ENCODE measurements at regions not wholly inside any gene's neighbourhood (a gene's known extent, or its start where the extent isn't known, plus 50 kb on each side); places are given as distances from the start of the nearest gene placed in this dataset.

DNA sequence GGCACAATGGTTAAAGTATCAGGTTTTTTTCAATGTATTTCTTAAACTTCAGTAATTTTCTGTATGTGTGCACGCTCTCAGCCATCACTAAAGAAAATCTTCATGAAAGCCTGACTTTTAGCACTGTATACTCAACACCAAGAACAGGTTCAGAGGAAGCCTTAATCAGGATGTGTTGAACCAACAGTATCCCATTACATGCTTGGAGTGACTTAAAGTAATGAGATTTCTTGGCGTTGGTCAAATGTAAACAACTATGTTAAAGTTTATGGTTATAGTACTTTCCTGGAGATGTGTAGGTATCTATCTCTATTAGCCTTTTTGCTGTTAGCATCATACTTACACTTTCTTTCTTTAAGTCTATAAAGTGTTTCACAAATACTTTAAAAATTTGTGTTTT, 335.0 kb downstream of the CCER1 start:
- TF ChIP-seq POLR2A (IDR thresholded peaks at IDR 0.05) = no peak
- TF ChIP-seq, protein P1, sequence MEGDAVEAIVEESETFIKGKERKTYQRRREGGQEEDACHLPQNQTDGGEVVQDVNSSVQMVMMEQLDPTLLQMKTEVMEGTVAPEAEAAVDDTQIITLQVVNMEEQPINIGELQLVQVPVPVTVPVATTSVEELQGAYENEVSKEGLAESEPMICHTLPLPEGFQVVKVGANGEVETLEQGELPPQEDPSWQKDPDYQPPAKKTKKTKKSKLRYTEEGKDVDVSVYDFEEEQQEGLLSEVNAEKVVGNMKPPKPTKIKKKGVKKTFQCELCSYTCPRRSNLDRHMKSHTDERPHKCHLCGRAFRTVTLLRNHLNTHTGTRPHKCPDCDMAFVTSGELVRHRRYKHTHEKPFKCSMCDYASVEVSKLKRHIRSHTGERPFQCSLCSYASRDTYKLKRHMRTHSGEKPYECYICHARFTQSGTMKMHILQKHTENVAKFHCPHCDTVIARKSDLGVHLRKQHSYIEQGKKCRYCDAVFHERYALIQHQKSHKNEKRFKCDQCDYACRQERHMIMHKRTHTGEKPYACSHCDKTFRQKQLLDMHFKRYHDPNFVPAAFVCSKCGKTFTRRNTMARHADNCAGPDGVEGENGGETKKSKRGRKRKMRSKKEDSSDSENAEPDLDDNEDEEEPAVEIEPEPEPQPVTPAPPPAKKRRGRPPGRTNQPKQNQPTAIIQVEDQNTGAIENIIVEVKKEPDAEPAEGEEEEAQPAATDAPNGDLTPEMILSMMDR (IDR thresholded peaks at IDR 0.05) = no peak
